Ascending aorta (tissue), 2 donors: ENCODE measurements at regions not wholly inside any gene's neighbourhood (a gene's known extent, or its start where the extent isn't known, plus 50 kb on each side); places are given as distances from the start of the nearest gene placed in this dataset.

Experiments used
- DNase-seq, 2 donors: peaks; one replicate each; pipeline ENCODE4 v3.0.0-alpha.2; 2019; ENCODE audit warnings: low spot score in 2 of 2
- H3K27ac ChIP-seq, 2 donors: fragments of 200-600 bp; sonication (generic); one replicate each; pipeline ENCODE4 v1.5.1; 2016 to 2017; ENCODE audit warnings: mild to moderate bottlenecking in 1 of 2
- H3K27me3 ChIP-seq: fragments of 200-600 bp; sonication (generic); one replicate; pipeline ENCODE4 v1.5.1; 2017
- H3K36me3 ChIP-seq, 2 donors: fragments of 200-600 bp; sonication (generic); one replicate each; pipeline ENCODE4 v1.5.1; 2016
- H3K4me1 ChIP-seq, 2 donors: fragments of 200-600 bp; sonication (generic); one replicate each; pipeline ENCODE4 v1.5.1; 2016 to 2017; ENCODE audit warnings: mild to moderate bottlenecking in 1 of 2
- H3K4me3 ChIP-seq, 2 donors: fragments of 200-600 bp; sonication (generic); one replicate each; pipeline ENCODE4 v1.5.1; 2016 to 2017; ENCODE audit warnings: mild to moderate bottlenecking in 1 of 2
- H3K9me3 ChIP-seq, 2 donors: fragments of 200-600 bp; sonication (generic); one replicate each; pipeline ENCODE4 v1.5.1; 2016
- intact Hi-C: fragments of 100-400 bp; cut with DNase I; formaldehyde crosslinking; loops from one replicate; pipeline ENCODE4 v1.15.1; 2023
- TF ChIP-seq, protein P1 (sequence below), 3 experiments: fragments of 200-600 bp in 2 of 3; fragments of 450-650 bp in 1 of 3; sonication (generic) in 2 of 3; IDR thresholded peaks; one replicate each; pipeline ENCODE4 v1.5.1; 2016 to 2019; ENCODE audit warnings: antibody characterized with exemption in 3 of 3, mild to moderate bottlenecking in 1 of 3, moderate library complexity in 1 of 3

DNA sequence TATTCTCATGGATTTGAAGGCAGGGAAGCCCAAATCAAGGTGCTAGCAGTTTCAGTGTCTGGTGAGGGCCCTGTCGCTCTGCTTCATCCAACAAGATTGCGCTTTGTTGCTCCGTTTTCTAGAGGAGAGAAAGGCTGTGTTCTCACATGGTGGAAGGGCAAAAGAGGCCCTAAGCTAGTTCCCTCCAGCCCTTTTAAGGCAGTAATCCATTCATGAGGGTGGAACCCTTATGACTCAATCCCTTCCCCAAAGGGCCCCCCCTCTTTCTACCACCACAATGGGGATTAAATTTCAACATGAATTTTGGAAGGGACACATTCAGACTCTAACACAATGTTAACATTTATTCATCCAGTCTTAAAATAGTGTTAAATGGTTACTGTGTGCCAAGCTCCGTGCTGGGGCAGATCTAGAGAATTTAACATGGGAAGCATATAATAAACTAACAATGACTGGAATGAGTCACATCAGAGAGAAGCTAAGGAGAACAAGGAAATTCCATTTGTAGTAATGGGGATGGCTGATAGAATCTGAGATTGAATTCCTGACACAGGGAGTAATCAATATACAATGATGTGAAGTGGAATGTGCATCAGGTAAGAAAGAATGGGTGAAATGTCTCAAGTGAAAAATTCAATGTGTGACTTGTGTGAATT lies 382.8 kb upstream of the ZNF608 start:
- TF ChIP-seq, protein P1, sequence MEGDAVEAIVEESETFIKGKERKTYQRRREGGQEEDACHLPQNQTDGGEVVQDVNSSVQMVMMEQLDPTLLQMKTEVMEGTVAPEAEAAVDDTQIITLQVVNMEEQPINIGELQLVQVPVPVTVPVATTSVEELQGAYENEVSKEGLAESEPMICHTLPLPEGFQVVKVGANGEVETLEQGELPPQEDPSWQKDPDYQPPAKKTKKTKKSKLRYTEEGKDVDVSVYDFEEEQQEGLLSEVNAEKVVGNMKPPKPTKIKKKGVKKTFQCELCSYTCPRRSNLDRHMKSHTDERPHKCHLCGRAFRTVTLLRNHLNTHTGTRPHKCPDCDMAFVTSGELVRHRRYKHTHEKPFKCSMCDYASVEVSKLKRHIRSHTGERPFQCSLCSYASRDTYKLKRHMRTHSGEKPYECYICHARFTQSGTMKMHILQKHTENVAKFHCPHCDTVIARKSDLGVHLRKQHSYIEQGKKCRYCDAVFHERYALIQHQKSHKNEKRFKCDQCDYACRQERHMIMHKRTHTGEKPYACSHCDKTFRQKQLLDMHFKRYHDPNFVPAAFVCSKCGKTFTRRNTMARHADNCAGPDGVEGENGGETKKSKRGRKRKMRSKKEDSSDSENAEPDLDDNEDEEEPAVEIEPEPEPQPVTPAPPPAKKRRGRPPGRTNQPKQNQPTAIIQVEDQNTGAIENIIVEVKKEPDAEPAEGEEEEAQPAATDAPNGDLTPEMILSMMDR (IDR thresholded peaks at IDR 0.05) = no peak
- no peaks in the 10 kb centered on the region for H3K4me1 ChIP-seq
- no peaks in the 10 kb centered on the region for H3K27me3 ChIP-seq
- H3K27ac ChIP-seq = no peak overlapping the region
- no peak for DNase-seq
- no peak overlapping the region for H3K4me3 ChIP-seq
- H3K9me3 ChIP-seq = no peaks in the 10 kb centered on the region
- no peaks in the 10 kb centered on the region for H3K36me3 ChIP-seq
- intact Hi-C loops = no loop called here

DNA sequence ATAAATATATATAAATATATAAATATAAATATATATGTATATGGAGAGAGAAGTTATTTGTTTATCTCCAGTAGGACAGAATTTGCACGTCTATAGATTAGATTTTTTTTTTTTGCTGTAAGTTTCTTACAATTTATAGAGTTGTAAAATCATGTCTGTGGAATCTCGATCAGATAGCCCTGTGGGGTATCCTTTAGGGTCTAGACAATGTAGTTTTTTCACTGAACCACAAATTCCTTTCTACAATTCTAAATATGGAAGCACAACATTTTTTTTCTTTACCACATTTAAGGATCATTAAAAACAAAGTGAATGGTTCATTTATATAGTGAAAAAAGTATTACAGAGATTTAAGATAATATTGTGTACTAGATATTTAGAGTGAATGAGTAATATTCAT lies 384.2 kb upstream of the ZNF608 start:
- no peaks in the 10 kb centered on the region for H3K9me3 ChIP-seq
- no peaks in the 10 kb centered on the region for H3K36me3 ChIP-seq
- no peak for DNase-seq
- no peaks in the 10 kb centered on the region for H3K4me1 ChIP-seq
- H3K27me3 ChIP-seq = no peaks in the 10 kb centered on the region
- H3K4me3 ChIP-seq = no peak overlapping the region
- TF ChIP-seq, protein P1 (IDR thresholded peaks at IDR 0.05) = no peak
- intact Hi-C loops = no loop called here
- no peak overlapping the region for H3K27ac ChIP-seq

DNA sequence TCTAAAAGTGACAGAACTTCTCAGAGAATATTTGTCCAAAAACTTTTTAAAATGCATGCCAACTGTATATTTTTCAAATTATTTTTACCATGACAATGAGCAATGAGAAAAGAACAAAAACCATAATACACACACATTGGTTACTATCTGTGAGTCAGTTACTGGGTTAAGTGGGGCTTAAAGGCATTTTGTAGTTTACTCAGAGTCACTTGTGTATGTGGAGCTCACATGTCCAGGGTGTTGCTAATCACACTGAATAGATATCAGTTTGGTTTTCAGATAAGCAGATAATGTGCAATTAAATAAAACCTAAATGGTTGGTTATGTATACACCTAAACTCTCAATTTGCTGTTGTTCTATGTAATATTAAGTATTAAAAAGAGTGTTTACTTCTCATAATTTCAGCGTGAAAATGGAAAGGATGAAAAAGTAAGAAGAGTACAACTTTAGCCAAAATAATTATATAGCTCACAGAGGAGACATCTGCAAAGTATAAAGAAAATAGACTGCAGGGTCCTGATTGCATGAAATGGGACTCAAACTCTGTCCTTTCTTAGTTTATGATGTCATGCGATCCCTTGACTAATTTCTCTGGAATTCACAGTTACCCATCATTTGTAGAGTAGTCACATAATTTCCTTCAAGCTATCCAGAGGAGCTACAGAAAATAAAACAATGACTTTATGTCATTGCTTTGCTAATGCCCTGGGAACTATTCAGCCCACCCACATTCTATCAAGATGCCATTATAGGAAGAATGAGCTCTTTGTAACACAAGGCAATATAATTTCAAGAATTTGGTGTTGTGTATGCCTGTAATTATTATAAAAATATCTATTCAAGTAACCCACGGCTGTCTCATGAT lies 388.0 kb upstream of the ZNF608 start:
- DNase-seq = no peak
- H3K9me3 ChIP-seq = no peaks in the 10 kb centered on the region
- TF ChIP-seq, protein P1 (IDR thresholded peaks at IDR 0.05) = no peak
- intact Hi-C loops = no loop called here
- H3K4me3 ChIP-seq = no peak overlapping the region
- no peaks in the 10 kb centered on the region for H3K27me3 ChIP-seq
- no peaks in the 10 kb centered on the region for H3K36me3 ChIP-seq
- H3K4me1 ChIP-seq = no peaks in the 10 kb centered on the region
- H3K27ac ChIP-seq = no peak overlapping the region

DNA sequence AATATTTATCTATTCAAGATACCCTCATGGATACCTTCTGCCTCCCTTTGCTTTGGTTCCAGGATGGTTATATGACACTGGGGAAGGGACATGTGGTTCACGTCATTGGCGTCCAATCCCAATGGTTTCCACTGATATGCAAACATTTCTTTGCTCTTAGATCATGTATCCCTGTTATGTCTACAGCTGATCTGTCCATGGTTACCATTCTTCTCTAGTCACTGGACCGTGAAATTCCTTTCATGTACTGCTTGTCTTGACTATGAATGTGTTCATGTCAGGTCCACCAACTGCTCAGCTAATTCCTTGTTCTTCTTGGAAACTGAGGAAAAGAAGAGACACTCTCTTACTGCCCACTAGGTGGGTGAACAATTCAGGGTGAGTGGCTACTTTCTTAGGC lies 391.1 kb upstream of the ZNF608 start:
- Histone ChIP-seq H3K36me3 (no peaks in the 10 kb centered on the region), H3K4me1 (no peaks in the 10 kb centered on the region), H3K9me3 (no peaks in the 10 kb centered on the region), H3K27me3 (no peaks in the 10 kb centered on the region), H3K4me3 (no peak overlapping the region), H3K27ac (no peak overlapping the region)
- intact Hi-C loops = no loop called here
- DNase-seq = no peak
- TF ChIP-seq, protein P1 (IDR thresholded peaks at IDR 0.05) = no peak

DNA sequence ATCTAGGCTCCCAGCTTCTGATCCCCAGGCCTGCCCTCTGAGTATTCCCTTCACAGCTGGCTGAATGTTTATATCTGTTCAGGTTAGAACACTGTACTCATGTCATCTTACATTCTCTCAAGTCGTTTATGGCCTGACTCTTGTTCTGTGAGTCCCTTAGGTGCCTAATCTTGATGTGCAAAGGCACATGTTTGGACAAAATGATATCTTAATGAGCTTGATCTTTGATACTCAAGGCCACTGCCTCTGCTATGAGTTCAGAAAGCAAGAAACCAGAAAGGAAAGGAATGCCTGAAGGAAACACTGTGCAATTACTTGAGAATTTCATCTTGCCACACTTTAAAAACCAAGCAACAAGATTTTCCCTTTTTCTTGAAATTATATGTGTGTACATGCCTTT lies 391.8 kb upstream of the ZNF608 start:
- Histone ChIP-seq H3K9me3 (no peaks in the 10 kb centered on the region), H3K4me1 (no peaks in the 10 kb centered on the region), H3K36me3 (no peaks in the 10 kb centered on the region), H3K27ac (no peak overlapping the region), H3K4me3 (no peak overlapping the region), H3K27me3 (no peaks in the 10 kb centered on the region)
- DNase-seq = no peak
- TF ChIP-seq, protein P1 (IDR thresholded peaks at IDR 0.05) = no peak
- intact Hi-C loops = no loop called here
